T-cell (primary cell): ENCODE measurements at regions not wholly inside any gene's neighbourhood (a gene's known extent, or its start where the extent isn't known, plus 50 kb on each side); places are given as distances from the start of the nearest gene placed in this dataset.

Experiments used
- ATAC-seq, 4 experiments: fragments of 200-7000 bp in 3 of 4; fragments of 150-1000 bp in 1 of 4; cut with Tn5 transposase; replicated peaks in 1 of 4; 1 replicate in 3 of 4; 2 replicates in 1 of 4; pipeline ENCODE4 v1.10.0; 2021; ENCODE audit warnings: moderate library complexity in 3 of 4, mild to moderate bottlenecking in 2 of 4, moderate number of reproducible peaks in 1 of 4
- CTCF ChIA-PET, 2 donors: fragments of 300-600 bp; sonication (Branson Sonifier 250); formaldehyde crosslinking; loops; one replicate each; lab custom pipeline; 2022; ENCODE audit warnings: antibody characterized with exemption in 2 of 2; lab: Charles Lee
- POLR2A ChIA-PET, 2 donors: fragments of 300-600 bp; sonication (Branson Sonifier 250); formaldehyde crosslinking; loops; one replicate each; lab custom pipeline; 2022; ENCODE audit warnings: antibody characterized with exemption in 2 of 2; lab: Charles Lee
- DNase-seq, 35 experiments: peaks; one replicate each; pipeline versions ENCODE4 v3.0.0 to v3.0.0-alpha.2; 2013 to 2023
- H3K27ac ChIP-seq: one replicate; pipeline ENCODE4 v1.5.1; 2013; ENCODE audit warnings: low read length
- H3K27me3 ChIP-seq, 2 experiments: replicated peaks in 1 of 2; 1 replicate in 1 of 2; 2 replicates in 1 of 2; pipeline versions ENCODE4 v1.6.1 to v1.7.0; 2013; ENCODE audit warnings: low read length in 1 of 2, mixed read lengths in 1 of 2; ENCODE audit not compliant: control insufficient read depth in 2 of 2, insufficient read depth in 2 of 2; ENCODE audit errors: extremely low read depth in 1 of 2
- H3K36me3 ChIP-seq, 2 donors: 1 replicate in 1 of 2; 2 replicates in 1 of 2; pipeline versions ENCODE4 v1.6.1 to v1.7.0; 2013; ENCODE audit warnings: low read length in 1 of 2; ENCODE audit not compliant: control insufficient read depth in 2 of 2, insufficient read depth in 1 of 2; ENCODE audit errors: extremely low read depth in 1 of 2
- H3K4me1 ChIP-seq, 2 experiments: 1 replicate in 1 of 2; 2 replicates in 1 of 2; pipeline versions ENCODE4 v1.6.1 to v1.7.0; 2013; ENCODE audit warnings: low read length in 2 of 2, mixed read lengths in 1 of 2; ENCODE audit not compliant: insufficient read depth in 2 of 2, control insufficient read depth in 1 of 2; ENCODE audit errors: extremely low read depth in 1 of 2
- H3K4me3 ChIP-seq, 2 donors: 1 replicate in 1 of 2; 2 replicates in 1 of 2; pipeline versions ENCODE4 v1.5.1 to v1.7.0; 2013; ENCODE audit warnings: mild to moderate bottlenecking in 2 of 2, low read length in 1 of 2, moderate library complexity in 1 of 2; ENCODE audit not compliant: control insufficient read depth in 1 of 2; ENCODE audit errors: extremely low read depth in 1 of 2
- H3K9me3 ChIP-seq: 2 replicates; pipeline ENCODE4 v1.7.0; 2013
- H3K27ac Mint-ChIP-seq, 2 donors: one replicate each; pipeline ENCODE4 v1.8.0; 2020 to 2021; ENCODE audit warnings: mild to moderate bottlenecking in 2 of 2, mixed read lengths in 2 of 2
- H3K27me3 Mint-ChIP-seq, 2 donors: one replicate each; pipeline ENCODE4 v1.8.0; 2021 to 2022; ENCODE audit warnings: mixed read lengths in 2 of 2
- H3K36me3 Mint-ChIP-seq: one replicate; pipeline ENCODE4 v1.8.0; 2021; ENCODE audit warnings: mixed read lengths
- H3K4me1 Mint-ChIP-seq, 3 donors: one replicate each; pipeline ENCODE4 v1.8.0; 2020 to 2022; ENCODE audit warnings: mixed read lengths in 3 of 3, mild to moderate bottlenecking in 1 of 3
- H3K4me3 Mint-ChIP-seq, 3 donors: one replicate each; pipeline ENCODE4 v1.8.0; 2020 to 2022; ENCODE audit warnings: mild to moderate bottlenecking in 3 of 3, mixed read lengths in 3 of 3, moderate library complexity in 3 of 3
- H3K9me3 Mint-ChIP-seq, 3 donors: one replicate each; pipeline ENCODE4 v1.8.0; 2020 to 2022; ENCODE audit warnings: mixed read lengths in 3 of 3
- WGBS: methylation state at CpG from one replicate; pipeline ENCODE4 v1.1.5; 2013; ENCODE audit warnings: missing lambda C conversion rate; ENCODE audit not compliant: insufficient coverage; 5-methylcytosine and 5-hydroxymethylcytosine counted together

DNA sequence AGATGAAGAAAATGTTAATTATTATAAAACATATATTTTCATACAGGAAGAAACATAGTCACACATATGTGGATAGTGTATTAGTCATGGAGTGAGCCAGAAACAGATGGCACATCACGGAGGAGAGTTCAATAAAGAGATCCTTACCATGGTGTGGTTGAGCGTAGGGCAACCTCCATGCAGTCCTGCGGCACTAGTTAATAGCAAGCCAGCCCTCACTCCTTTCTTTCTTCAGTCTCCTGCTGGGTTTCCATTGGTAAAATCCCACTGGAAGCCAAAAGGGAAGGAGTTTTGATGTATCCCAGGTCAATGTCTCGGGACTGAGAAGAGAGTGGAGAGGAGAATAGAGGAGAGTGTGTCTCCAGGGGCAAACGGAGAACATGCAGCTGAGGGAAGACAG lies 328.1 kb downstream of the NR4A2 start:
- no peak overlapping the region for H3K27ac Mint-ChIP-seq
- H3K27me3 Mint-ChIP-seq, result no peaks in the 10 kb centered on the region
- no peaks in the 10 kb centered on the region for H3K36me3 ChIP-seq
- DNase-seq (no peak), ATAC-seq (no peak)
- H3K27ac ChIP-seq, result no peak overlapping the region
- WGBS, result no CpG with 5 or more reads among the region's 5 CpGs
- H3K9me3 ChIP-seq, result no peaks in the 10 kb centered on the region
- H3K4me3 Mint-ChIP-seq, result no peak overlapping the region
- no peak overlapping the region for H3K4me3 ChIP-seq
- ChIA-PET POLR2A (no interaction called here), CTCF (interaction anchor here (0.7 kb wide), 2 partner anchors 11 to 262 kb away, joined by 3 to 5 read pairs; no protein-coding TSS in a partner anchor)
- no peaks in the 10 kb centered on the region for H3K4me1 Mint-ChIP-seq
- no peaks in the 10 kb centered on the region for H3K4me1 ChIP-seq
- no peaks in the 10 kb centered on the region for H3K36me3 Mint-ChIP-seq
- peaks cover 0 to 3% of the 10 kb centered on the region in 2 experiments for H3K27me3 ChIP-seq
- peaks cover 0 to 4% (median 2%) of the 10 kb centered on the region in 3 donors for H3K9me3 Mint-ChIP-seq

DNA sequence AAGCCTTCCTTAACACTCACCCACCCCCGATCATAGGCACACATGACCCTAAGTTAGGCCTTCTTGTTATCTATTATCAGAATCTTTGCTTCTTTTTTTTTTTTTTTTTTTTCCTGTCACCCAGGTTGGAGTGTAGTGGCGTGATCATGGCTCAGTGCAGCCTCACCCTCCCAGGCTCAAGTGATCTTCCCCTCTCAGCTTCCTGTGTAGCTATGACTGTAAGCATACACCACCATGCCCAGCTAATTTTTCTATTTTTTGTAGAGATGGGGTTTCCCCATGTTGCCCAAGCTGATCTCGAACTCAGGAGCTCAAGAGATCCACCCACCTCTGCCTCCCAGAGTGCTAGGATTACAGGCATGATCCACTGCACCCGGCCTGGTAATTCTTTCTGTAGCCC lies 328.7 kb downstream of the NR4A2 start:
- Histone ChIP-seq H3K9me3 (no peaks in the 10 kb centered on the region), H3K27ac (no peak overlapping the region), H3K4me3 (no peak overlapping the region), H3K27me3 (peaks cover 0 to 3% of the 10 kb centered on the region in 2 experiments), H3K4me1 (no peaks in the 10 kb centered on the region), H3K36me3 (no peaks in the 10 kb centered on the region)
- CTCF ChIA-PET, result interaction anchor here in 1 of 2 donors (0.7 kb wide), 1 partner anchor 263 kb away, joined by 5 read pairs; no protein-coding TSS in a partner anchor
- H3K27ac Mint-ChIP-seq, result no peak overlapping the region
- H3K36me3 Mint-ChIP-seq, result no peaks in the 10 kb centered on the region
- no peaks in the 10 kb centered on the region for H3K27me3 Mint-ChIP-seq
- POLR2A ChIA-PET, result no interaction called here
- WGBS, result 80% methylated on average over 1 of the region's 4 CpGs
- H3K4me3 Mint-ChIP-seq, result no peak overlapping the region
- ATAC-seq (no peak), DNase-seq (no peak)
- H3K9me3 Mint-ChIP-seq, result no peaks in the 10 kb centered on the region
- no peaks in the 10 kb centered on the region for H3K4me1 Mint-ChIP-seq

- CTCF ChIA-PET, result interaction anchor here in 1 of 2 donors (0.6 kb wide), 1 partner anchor 23 kb away, joined by 3 read pairs; no protein-coding TSS in a partner anchor
Measured at GRCh38 chr2:156001851-156002250, 330.7 kb downstream of the NR4A2 start.

DNA sequence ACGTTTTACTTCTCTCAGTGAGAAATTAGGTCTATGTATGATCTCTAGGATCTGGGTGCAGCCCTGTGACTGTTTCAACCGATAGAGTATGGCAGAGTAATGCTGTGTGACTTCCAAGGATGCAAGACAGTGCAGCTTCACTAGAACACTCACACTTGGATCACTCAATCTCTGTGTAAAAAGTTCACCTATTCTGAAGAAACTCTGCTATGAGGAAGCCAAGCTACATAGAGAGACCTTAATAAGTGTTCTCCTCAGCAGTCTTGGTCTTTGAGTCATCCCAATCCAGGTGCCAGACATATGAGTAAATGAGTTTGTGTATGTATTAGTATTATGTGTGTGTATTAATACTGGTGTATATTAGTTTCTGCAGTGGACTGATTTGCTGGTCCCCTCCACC lies 335.0 kb downstream of the NR4A2 start:
- WGBS, result no CpG with 5 or more reads among the region's 2 CpGs
- Mint-ChIP-seq H3K4me3 (no peak overlapping the region), H3K36me3 (no peaks in the 10 kb centered on the region), H3K9me3 (no peaks in the 10 kb centered on the region), H3K27me3 (no peaks in the 10 kb centered on the region), H3K4me1 (no peaks in the 10 kb centered on the region), H3K27ac (no peak overlapping the region)
- ChIA-PET POLR2A (no interaction called here), CTCF (interaction anchor here in 1 of 2 donors (0.6 kb wide), 1 partner anchor 675 kb away, joined by 3 read pairs; no protein-coding TSS in a partner anchor)
- DNase-seq (no peak), ATAC-seq (no peak)
- no peaks in the 10 kb centered on the region for H3K9me3 ChIP-seq
- no peak overlapping the region for H3K27ac ChIP-seq
- no peak overlapping the region for H3K4me3 ChIP-seq
- H3K36me3 ChIP-seq, result no peaks in the 10 kb centered on the region
- no peaks in the 10 kb centered on the region for H3K27me3 ChIP-seq
- H3K4me1 ChIP-seq, result no peaks in the 10 kb centered on the region

More at GRCh38 chr2:156001851-156002250, 330.7 kb downstream of the NR4A2 start:
- DNase-seq (no peak), ATAC-seq (no peak)
- H3K27me3 ChIP-seq, result no peaks in the 10 kb centered on the region
- no peak overlapping the region for H3K27ac ChIP-seq
- H3K4me3 ChIP-seq, result no peak overlapping the region
- Mint-ChIP-seq H3K36me3 (no peaks in the 10 kb centered on the region), H3K27me3 (no peaks in the 10 kb centered on the region), H3K4me1 (no peaks in the 10 kb centered on the region), H3K4me3 (no peak overlapping the region), H3K27ac (no peak overlapping the region), H3K9me3 (no peaks in the 10 kb centered on the region)
- H3K9me3 ChIP-seq, result no peaks in the 10 kb centered on the region
- POLR2A ChIA-PET, result no interaction called here
- no CpG with 5 or more reads among the region's 1 CpG for WGBS
- no peaks in the 10 kb centered on the region for H3K36me3 ChIP-seq
- H3K4me1 ChIP-seq, result no peaks in the 10 kb centered on the region

DNA sequence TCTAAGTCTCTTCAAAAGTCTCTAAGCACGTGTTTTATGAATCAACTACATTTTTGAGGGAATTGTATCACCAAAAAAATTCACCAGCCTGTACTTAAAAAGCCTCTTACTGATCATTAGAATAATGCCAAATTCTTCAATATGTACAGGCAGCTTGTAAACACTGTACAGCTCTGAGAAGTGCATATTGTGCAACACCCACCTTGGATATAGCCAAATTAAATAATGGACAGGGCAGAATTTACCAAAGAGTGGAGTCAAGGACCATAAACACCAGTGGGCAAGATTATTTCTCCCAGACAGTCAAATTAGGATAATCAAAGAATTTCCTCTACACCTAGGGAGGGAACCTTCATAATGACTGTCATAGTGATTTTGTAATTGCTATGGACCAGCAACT lies 338.2 kb downstream of the NR4A2 start:
- no peaks in the 10 kb centered on the region for H3K4me1 ChIP-seq
- H3K27ac ChIP-seq, result no peak overlapping the region
- H3K9me3 ChIP-seq, result no peaks in the 10 kb centered on the region
- Mint-ChIP-seq H3K4me1 (no peaks in the 10 kb centered on the region), H3K9me3 (no peaks in the 10 kb centered on the region), H3K4me3 (no peak overlapping the region), H3K36me3 (no peaks in the 10 kb centered on the region), H3K27me3 (no peaks in the 10 kb centered on the region), H3K27ac (no peak overlapping the region)
- WGBS, result no CpG with 5 or more reads among the region's 1 CpG
- ChIA-PET CTCF (no interaction called here), POLR2A (no interaction called here)
- no peak for ATAC-seq
- no peaks in the 10 kb centered on the region for H3K27me3 ChIP-seq
- no peak for DNase-seq
- H3K36me3 ChIP-seq, result no peaks in the 10 kb centered on the region
- no peak overlapping the region for H3K4me3 ChIP-seq

- Histone ChIP-seq H3K9me3 (no peaks in the 10 kb centered on the region), H3K4me1 (no peaks in the 10 kb centered on the region), H3K27me3 (no peaks in the 10 kb centered on the region), H3K4me3 (no peak overlapping the region), H3K27ac (no peak overlapping the region), H3K36me3 (no peaks in the 10 kb centered on the region)
- ATAC-seq (no peak), DNase-seq (no peak)
- no peak overlapping the region for H3K4me3 Mint-ChIP-seq
- no CpG with 5 or more reads among the region's 1 CpG for WGBS
- ChIA-PET CTCF (no interaction called here), POLR2A (no interaction called here)
- no peaks in the 10 kb centered on the region for H3K4me1 Mint-ChIP-seq
- no peaks in the 10 kb centered on the region for H3K36me3 Mint-ChIP-seq
- H3K27me3 Mint-ChIP-seq, result no peaks in the 10 kb centered on the region
- H3K9me3 Mint-ChIP-seq, result no peaks in the 10 kb centered on the region
- no peak overlapping the region for H3K27ac Mint-ChIP-seq
Measured at GRCh38 chr2:155983845-155984244, 348.7 kb downstream of the NR4A2 start.

DNA sequence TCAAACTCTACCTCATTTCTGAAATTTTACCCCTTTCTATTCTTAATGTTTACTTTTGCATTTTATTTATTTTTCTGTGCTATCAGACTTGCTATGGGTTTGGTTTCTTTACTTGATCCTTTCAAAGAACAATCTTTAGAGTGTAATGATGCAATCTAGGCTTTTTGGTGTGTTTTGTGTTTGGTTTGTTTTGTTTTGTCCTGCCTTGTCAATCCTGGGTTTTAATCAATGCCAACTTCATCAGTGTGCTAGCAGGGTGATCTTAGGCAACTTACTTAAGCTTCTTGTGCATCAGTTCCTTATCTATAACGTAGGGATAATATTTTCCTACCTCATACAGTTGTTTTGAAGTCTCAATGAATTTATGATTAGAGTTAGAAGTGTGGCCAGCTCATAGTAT lies 350.4 kb downstream of the NR4A2 start:
- ChIA-PET POLR2A (no interaction called here), CTCF (no interaction called here)
- no peak overlapping the region for H3K27ac Mint-ChIP-seq
- no peaks in the 10 kb centered on the region for H3K27me3 ChIP-seq
- ATAC-seq (no peak), DNase-seq (no peak)
- H3K4me3 Mint-ChIP-seq, result no peak overlapping the region
- no peaks in the 10 kb centered on the region for H3K4me1 Mint-ChIP-seq
- H3K9me3 Mint-ChIP-seq, result no peaks in the 10 kb centered on the region
- no CpG with 5 or more reads among the region's 1 CpG for WGBS
- H3K9me3 ChIP-seq, result no peaks in the 10 kb centered on the region
- no peaks in the 10 kb centered on the region for H3K36me3 ChIP-seq
- H3K27ac ChIP-seq, result no peak overlapping the region
- no peak overlapping the region for H3K4me3 ChIP-seq
- H3K36me3 Mint-ChIP-seq, result no peaks in the 10 kb centered on the region
- no peaks in the 10 kb centered on the region for H3K4me1 ChIP-seq
- peaks cover 0 to 5% of the 10 kb centered on the region in 2 donors for H3K27me3 Mint-ChIP-seq
